ENCODE measurements at regions not wholly inside any gene's neighbourhood (a gene's known extent, or its start where the extent isn't known, plus 50 kb on each side); places are given as distances from the start of the nearest gene placed in this dataset.

GRCh38 chr7:28292834-28293526 lies 112.4 kb upstream of the JAZF1 start:
- no peak for DNase-seq (ENCODE audit: low read depth in 3 of 3)

GRCh38 chr7:28293527-28293835 lies 112.9 kb upstream of the JAZF1 start:
- no peak for DNase-seq (ENCODE audit: low read depth in 3 of 3)

- DNase-seq (ENCODE audit: low read depth in 3 of 3) = peak; percentile 13 to 56 (median 27)
These were observed 115.5 kb upstream of the CREB5 start for GRCh38 chr7:28296571-28297483.

- no peak for DNase-seq (ENCODE audit: low read depth in 3 of 3)
These were observed 114.4 kb upstream of the CREB5 start for GRCh38 chr7:28297801-28298459.

GRCh38 chr7:28298870-28299518 lies 113.3 kb upstream of the CREB5 start:
- DNase-seq (ENCODE audit: low read depth in 3 of 3) = no peak

- no peak for DNase-seq (ENCODE audit: low read depth in 3 of 3)
These were observed 112.8 kb upstream of the CREB5 start for GRCh38 chr7:28299556-28299955.

GRCh38 chr7:28300488-28300887 lies 111.8 kb upstream of the CREB5 start:
- DNase-seq (ENCODE audit: low read depth in 3 of 3) = no peak

GRCh38 chr7:28301148-28301641 lies 111.1 kb upstream of the CREB5 start:
- no peak for DNase-seq (ENCODE audit: low read depth in 3 of 3)

GRCh38 chr7:28304290-28304689 lies 108.0 kb upstream of the CREB5 start:
- no peak for DNase-seq (ENCODE audit: low read depth in 3 of 3)

- no peak for DNase-seq (ENCODE audit: low read depth in 3 of 3)
These were observed 102.4 kb upstream of the CREB5 start for GRCh38 chr7:28309704-28310459.

GRCh38 chr7:28310460-28310848 lies 101.9 kb upstream of the CREB5 start:
- DNase-seq (ENCODE audit: low read depth in 3 of 3) = no peak

- no peak for DNase-seq (ENCODE audit: low read depth in 3 of 3)
These were observed 100.6 kb upstream of the CREB5 start for GRCh38 chr7:28311670-28312069.

- DNase-seq (ENCODE audit: low read depth in 3 of 3) = no peak
These were observed 99.4 kb upstream of the CREB5 start for GRCh38 chr7:28312948-28313347.

- no peak for DNase-seq (ENCODE audit: low read depth in 3 of 3)
These were observed 97.5 kb upstream of the CREB5 start for GRCh38 chr7:28314841-28315240.

- no peak for DNase-seq (ENCODE audit: low read depth in 3 of 3)
These were observed 96.5 kb upstream of the CREB5 start for GRCh38 chr7:28315565-28316410.

GRCh38 chr7:28316489-28316888 lies 95.8 kb upstream of the CREB5 start:
- no peak for DNase-seq (ENCODE audit: low read depth in 3 of 3)

GRCh38 chr7:28318101-28318762 lies 94.1 kb upstream of the CREB5 start:
- no peak for DNase-seq (ENCODE audit: low read depth in 3 of 3)

- no peak for DNase-seq (ENCODE audit: low read depth in 3 of 3)
These were observed 88.5 kb upstream of the CREB5 start for GRCh38 chr7:28323833-28324232.

- no peak for DNase-seq (ENCODE audit: low read depth in 3 of 3)
These were observed 84.2 kb upstream of the CREB5 start for GRCh38 chr7:28328146-28328545.
